ENCODE measurements at regions not wholly inside any gene's neighbourhood (a gene's known extent, or its start where the extent isn't known, plus 50 kb on each side); places are given as distances from the start of the nearest gene placed in this dataset.

GRCh38 chr7:46513447-46513848 lies 592.4 kb upstream of the IGFBP3 start:
- TF ChIP-seq CTCF (IDR thresholded peaks at IDR 0.05) (no peak), POLR2A (IDR thresholded peaks at IDR 0.05) (no peak)
